GM12878 (cell line): ENCODE measurements at regions not wholly inside any gene's neighbourhood (a gene's known extent, or its start where the extent isn't known, plus 50 kb on each side); places are given as distances from the start of the nearest gene placed in this dataset.

Experiments used
- ATAC-seq: fragments of 200-7000 bp; cut with Tn5 transposase; 3 replicates; pipeline ENCODE4 v1.9.1; 2020; ENCODE audit warnings: mild to moderate bottlenecking, moderate library complexity
- BruUV-seq: library from RNA; stranded (reverse); fragments of 400-500 nt; replicated peaks from 2 replicates; lab custom pipeline; 2021; lab: Mats Ljungman, UMichigan
- CTCF ChIA-PET: fragments of 300-600 bp; sonication (Branson Sonifier 250); formaldehyde crosslinking; extraction: SDS; loops from one replicate; lab custom pipeline; 2021; ENCODE audit warnings: inconsistent platforms; lab: Yijun Ruan, JAX
- POLR2A ChIA-PET: fragments of 350-600 bp; formaldehyde crosslinking; extraction: SDS; loops from one replicate; lab custom pipeline; 2021; ENCODE audit warnings: inconsistent platforms; lab: Charles Lee
- RAD21 ChIA-PET: fragments of 300-600 bp; sonication (Branson Sonifier 250); formaldehyde crosslinking; loops from one replicate; lab custom pipeline; 2023; ENCODE audit warnings: antibody characterized with exemption; ENCODE audit not compliant: unreplicated experiment; lab: Charles Lee
- SMC1A ChIA-PET: fragments of 300-600 bp; sonication (Branson Sonifier 250); formaldehyde crosslinking; loops from one replicate; lab custom pipeline; 2023; ENCODE audit not compliant: unreplicated experiment, uncharacterized antibody; lab: Charles Lee
- DNase-seq: peaks from one replicate; pipeline ENCODE4 v3.0.0-alpha.2; 2011; ENCODE audit warnings: low read depth, low spot score
- FAIRE-seq: peaks from 3 replicates; lab custom pipeline; 2011; peaks lifted over from hg19 to GRCh38; lab: Jason Lieb, UNC
- H2AFZ ChIP-seq: 2 replicates; pipeline ENCODE4 v1.6.0; 2011; ENCODE audit warnings: low read depth, low read length, control low read depth; ENCODE audit not compliant: control insufficient read depth
- H3K27ac ChIP-seq: 2 replicates; pipeline ENCODE4 v1.5.1; 2011; ENCODE audit warnings: control low read depth; ENCODE audit not compliant: control insufficient read depth, insufficient read depth
- H3K27me3 ChIP-seq, 2 experiments: replicated peaks in 1 of 2; 2 replicates each; pipeline versions ENCODE4 v1.6.0 to v1.6.1; 2011; ENCODE audit warnings: low read length in 1 of 2; ENCODE audit not compliant: control insufficient read depth in 2 of 2, insufficient read depth in 2 of 2
- H3K36me3 ChIP-seq, 2 experiments: 2 replicates each; pipeline ENCODE4 v1.5.1; 2011; ENCODE audit warnings: low read length in 1 of 2; ENCODE audit not compliant: control insufficient read depth in 2 of 2, insufficient read depth in 2 of 2
- H3K4me1 ChIP-seq: 2 replicates; pipeline ENCODE4 v1.6.1; 2011; ENCODE audit warnings: mild to moderate bottlenecking, low read length, moderate library complexity, mixed read lengths; ENCODE audit not compliant: control insufficient read depth, insufficient read depth
- H3K4me2 ChIP-seq: 2 replicates; pipeline ENCODE4 v1.6.0; 2011; ENCODE audit warnings: control low read depth; ENCODE audit not compliant: control insufficient read depth, insufficient read depth
- H3K4me3 ChIP-seq: fragments of 200-600 bp; sonication (generic); 2 replicates; pipeline ENCODE4 v1.5.1; 2016
- H3K79me2 ChIP-seq: 2 replicates; pipeline ENCODE4 v1.6.0; 2011; ENCODE audit warnings: low read length; ENCODE audit not compliant: control insufficient read depth, insufficient read depth
- H3K9ac ChIP-seq: 2 replicates; pipeline ENCODE4 v1.8.0; 2011; ENCODE audit warnings: low read length, control low read depth, mixed read lengths; ENCODE audit not compliant: control insufficient read depth, insufficient read depth
- H3K9me3 ChIP-seq: replicated peaks from 3 replicates; pipeline ENCODE4 v1.5.1; 2011; ENCODE audit warnings: mild to moderate bottlenecking, low read length; ENCODE audit not compliant: control insufficient read depth, insufficient read depth
- H4K20me1 ChIP-seq: 2 replicates; pipeline ENCODE4 v1.6.0; 2011; ENCODE audit not compliant: control insufficient read depth, insufficient read depth
- CBX3 ChIP-seq: fragments of 200-600 bp; sonication (generic); IDR thresholded peaks from 2 replicates; pipeline ENCODE4 v1.6.1; 2016; ENCODE audit warnings: low read depth, borderline replicate concordance
- CHD1 ChIP-seq: IDR thresholded peaks from 2 replicates; pipeline ENCODE4 v1.6.1; 2012; ENCODE audit warnings: low read depth, low read length, improper control_type of control experiment
- EED ChIP-seq: sonication (generic); IDR thresholded peaks from 2 replicates; pipeline ENCODE4 v1.6.1; 2016; ENCODE audit warnings: antibody characterized with exemption, low read depth
- FOXM1 ChIP-seq: IDR thresholded peaks from 2 replicates; pipeline ENCODE4 v1.6.1; 2012; ENCODE audit warnings: low read depth, mild to moderate bottlenecking, inconsistent platforms, low read length, moderate library complexity
- HCFC1 ChIP-seq: fragments of 150-350 bp; IDR thresholded peaks from 2 replicates; pipeline ENCODE4 v1.6.1; 2014; ENCODE audit warnings: low read length
- HSF1 ChIP-seq: fragments of 150-350 bp; IDR thresholded peaks from 2 replicates; pipeline ENCODE4 v1.6.1; 2014; ENCODE audit warnings: mild to moderate bottlenecking, low read depth, low read length
- IKZF2 ChIP-seq, 2 experiments: fragments of 450-650 bp; IDR thresholded peaks; 2 replicates each; pipeline ENCODE4 v1.6.1; 2017; ENCODE audit warnings: mild to moderate bottlenecking in 2 of 2, moderate library complexity in 2 of 2
- MEF2B ChIP-seq: fragments of 450-650 bp; IDR thresholded peaks from 2 replicates; pipeline ENCODE4 v1.6.1; 2018; ENCODE audit warnings: mild to moderate bottlenecking, moderate library complexity; ENCODE audit not compliant: partially characterized antibody, poor library complexity, severe bottlenecking
- MYB ChIP-seq: fragments of 150-350 bp; IDR thresholded peaks from 2 replicates; pipeline ENCODE4 v1.6.1; 2014; ENCODE audit warnings: mild to moderate bottlenecking, low read depth, low read length, borderline replicate concordance
- NBN ChIP-seq: fragments of 450-650 bp; IDR thresholded peaks from 2 replicates; pipeline ENCODE4 v1.6.1; 2016
- NFXL1 ChIP-seq: fragments of 450-650 bp; IDR thresholded peaks from 2 replicates; pipeline ENCODE4 v1.6.1; 2017; ENCODE audit warnings: antibody characterized with exemption, mild to moderate bottlenecking, borderline replicate concordance
- RELA ChIP-seq: fragments of 450-650 bp; IDR thresholded peaks from 2 replicates; pipeline ENCODE4 v1.8.0; 2014; ENCODE audit warnings: borderline replicate concordance; ENCODE audit not compliant: partially characterized antibody
- SREBF1 ChIP-seq: IDR thresholded peaks from 2 replicates; pipeline ENCODE4 v1.6.1; 2012; ENCODE audit warnings: mild to moderate bottlenecking, low read length
- SUZ12 ChIP-seq: fragments of 200-600 bp; sonication (generic); IDR thresholded peaks from one replicate; pipeline ENCODE4 v1.6.1; 2018; ENCODE audit warnings: antibody characterized with exemption, mild to moderate bottlenecking; ENCODE audit not compliant: unreplicated experiment
- TCF7 ChIP-seq: IDR thresholded peaks from 2 replicates; pipeline ENCODE4 v1.6.1; 2014; ENCODE audit warnings: antibody characterized with exemption, borderline replicate concordance
- WRNIP1 ChIP-seq: IDR thresholded peaks from 2 replicates; pipeline ENCODE4 v1.6.1; 2011; ENCODE audit warnings: low read depth, low read length, improper control_type of control experiment, borderline replicate concordance
- ZNF274 ChIP-seq: IDR thresholded peaks from one replicate; pipeline ENCODE4 v1.8.0; 2011; ENCODE audit not compliant: insufficient read length, insufficient read depth
- WGBS: methylation state at CpG from one replicate; pipeline ENCODE4 v1.1.6; 2016; ENCODE audit warnings: low lambda C conversion rate; ENCODE audit not compliant: insufficient replicate concordance, insufficient coverage; ENCODE audit errors: missing lambda C conversion rate; 5-methylcytosine and 5-hydroxymethylcytosine counted together
- in situ Hi-C: fragments of 300-500 bp; cut with MboI; formaldehyde crosslinking; loops from 9 replicates; pipeline ENCODE4 v1.14.3; 2018; ENCODE audit warnings: mixed read lengths
- intact Hi-C: fragments of 100-400 bp; cut with micrococcal nuclease; formaldehyde crosslinking; loops from one replicate; pipeline ENCODE4 v1.14.2; 2022; ENCODE audit not compliant: unreplicated experiment

DNA sequence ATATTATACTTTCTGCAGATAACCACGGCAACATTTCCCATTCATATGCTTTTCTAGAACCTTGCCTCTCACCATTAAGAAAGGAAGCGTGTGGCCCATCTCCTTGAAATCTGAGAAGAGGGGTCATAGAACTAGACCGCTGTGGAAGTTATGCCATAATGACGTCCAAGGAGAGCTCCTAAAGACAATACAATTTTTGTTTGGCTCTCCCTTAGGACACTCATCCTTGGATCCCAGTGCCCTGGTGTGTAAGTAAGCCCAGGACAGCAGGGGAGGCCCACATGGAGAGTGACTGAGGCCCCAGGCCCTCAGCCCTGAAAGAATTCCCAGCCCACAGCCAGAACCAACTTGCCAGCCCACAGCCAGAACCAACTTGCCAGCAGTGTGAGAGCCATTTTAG lies 379.6 kb downstream of the FOXA2 start:
- no peaks in the 10 kb centered on the region for H3K4me1 ChIP-seq
- intact Hi-C loops: no loop called here
- FAIRE-seq (no peak), DNase-seq (no peak), ATAC-seq (no peak)
- ChIA-PET RAD21 (no interaction called here), SMC1A (interaction anchor here (1.1 kb wide), 1 partner anchor 10 kb away, joined by 5 read pairs; no protein-coding TSS in a partner anchor), CTCF (no interaction called here), POLR2A (no interaction called here)
- no peak overlapping the region for H3K9ac ChIP-seq
- H2AFZ ChIP-seq: no peak overlapping the region
- 43% methylated on average over 4 of the region's 4 CpGs for WGBS
- no peaks in the 10 kb centered on the region for H3K36me3 ChIP-seq
- no peaks in the 10 kb centered on the region for H4K20me1 ChIP-seq
- no peak overlapping the region for H3K4me2 ChIP-seq
- H3K79me2 ChIP-seq: no peaks in the 10 kb centered on the region
- H3K27ac ChIP-seq: no peak overlapping the region
- H3K9me3 ChIP-seq: no peaks in the 10 kb centered on the region
- H3K27me3 ChIP-seq: no peaks in the 10 kb centered on the region
- H3K4me3 ChIP-seq: no peak overlapping the region
- BruUV-seq: no TSS peak
- in situ Hi-C loops: no loop called here
- TF ChIP-seq MEF2B: no peak
- TF ChIP-seq EED: no peak
- TF ChIP-seq CHD1: no peak

- no peaks in the 10 kb centered on the region for H4K20me1 ChIP-seq
- no peaks in the 10 kb centered on the region for H3K9me3 ChIP-seq
- intact Hi-C loops: no loop called here
- H3K4me3 ChIP-seq: no peak overlapping the region
- BruUV-seq: no TSS peak
- H3K4me2 ChIP-seq: no peak overlapping the region
- no peaks in the 10 kb centered on the region for H3K79me2 ChIP-seq
- H3K27me3 ChIP-seq: no peaks in the 10 kb centered on the region
- no peaks in the 10 kb centered on the region for H3K36me3 ChIP-seq
- RAD21 ChIA-PET: no interaction called here
- TF ChIP-seq SREBF1 (no peak), WRNIP1 (no peak), EED (no peak), ZNF274 (no peak), RELA (no peak), IKZF2 (IDR thresholded peaks at IDR 0.05) (no peak), TCF7 (no peak), MYB (no peak), NBN (no peak), SUZ12 (no peak), CBX3 (no peak), HSF1 (no peak), FOXM1 (no peak), HCFC1 (no peak), NFXL1 (no peak)
- no peak overlapping the region for H3K27ac ChIP-seq
- no peak overlapping the region for H2AFZ ChIP-seq
- no peak overlapping the region for H3K9ac ChIP-seq
- SMC1A ChIA-PET: no interaction called here
- CTCF ChIA-PET: no interaction called here
- in situ Hi-C loops: no loop called here
- WGBS: 0% methylated on average over 1 of the region's 1 CpG
- ATAC-seq: no peak
- FAIRE-seq: no peak
- DNase-seq: no peak
- POLR2A ChIA-PET: no interaction called here
- H3K4me1 ChIP-seq: no peaks in the 10 kb centered on the region
Measured at GRCh38 chr20:22182148-22182547, 402.2 kb downstream of the FOXA2 start.
